ENCODE measurements at regions not wholly inside any gene's neighbourhood (a gene's known extent, or its start where the extent isn't known, plus 50 kb on each side); places are given as distances from the start of the nearest gene placed in this dataset.

DNA sequence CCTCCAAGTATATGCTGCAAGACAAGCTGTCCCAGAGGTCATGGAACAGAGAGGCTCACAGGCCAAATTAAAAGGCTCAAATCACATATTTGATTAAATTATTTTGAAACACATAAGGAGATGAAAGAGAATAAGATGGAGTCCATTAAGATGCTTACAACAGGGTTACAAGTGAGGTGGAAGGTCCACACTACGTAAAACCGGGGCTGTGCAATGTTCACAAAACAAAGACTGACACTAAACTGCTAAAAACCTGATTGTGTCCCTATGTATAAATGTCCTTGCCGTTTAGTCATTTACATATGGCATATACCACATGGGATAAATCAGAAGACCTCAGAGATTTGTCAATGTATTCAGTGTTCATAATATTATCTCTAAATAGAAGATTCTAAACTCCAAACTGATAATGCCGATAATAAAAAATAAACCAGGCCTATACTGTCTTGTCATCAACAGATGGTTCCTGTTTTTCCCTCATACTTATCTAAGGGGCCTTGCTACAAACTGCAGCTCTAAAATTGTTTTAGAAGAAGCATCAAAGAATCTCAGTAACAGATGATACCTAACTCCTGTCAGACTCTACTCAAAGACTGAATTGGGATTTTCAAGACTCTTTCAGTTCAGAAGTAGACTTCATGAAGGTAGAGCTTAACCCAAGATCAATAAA is 51.8 kb upstream of the RIPOR2 start:
- DNase-seq: no peak

- no peak for DNase-seq
These were observed 52.8 kb upstream of the RIPOR2 start for GRCh38 chr6:24988562-24988961.

DNA sequence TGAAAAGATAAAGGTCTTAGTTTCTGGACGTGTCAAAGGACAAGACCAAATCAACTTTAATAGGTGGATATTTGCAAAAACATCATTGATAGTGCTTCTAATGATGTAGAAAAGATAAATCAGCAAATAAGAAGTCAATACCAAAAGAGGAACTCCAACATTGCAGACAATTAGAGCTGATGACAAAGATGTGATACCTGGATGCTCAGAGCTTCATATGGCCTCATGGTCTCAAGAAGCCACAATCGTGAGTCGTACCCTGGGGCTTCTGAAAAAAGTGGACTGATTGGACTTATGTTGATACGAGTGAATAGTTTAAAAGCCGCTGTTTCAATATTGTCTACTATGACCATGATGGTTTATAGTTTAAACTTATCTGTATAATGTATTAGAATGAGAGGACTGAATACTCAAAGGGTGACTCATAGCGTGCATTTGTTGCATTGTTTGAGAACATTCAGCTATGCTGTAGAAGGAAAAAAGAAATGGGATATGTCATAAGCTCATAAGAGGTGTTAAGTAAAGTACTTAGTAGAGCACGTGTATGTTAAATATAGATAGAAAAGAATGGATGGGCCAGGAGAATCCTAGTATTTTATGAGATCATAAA is 54.6 kb upstream of the RIPOR2 start:
- no peak for DNase-seq

- no peak for DNase-seq
These were observed 55.4 kb upstream of the RIPOR2 start for GRCh38 chr6:24990944-24991809.

GRCh38 chr6:24991810-24992467 is 56.2 kb upstream of the RIPOR2 start:
- DNase-seq: peak; percentile 64

GRCh38 chr6:24994812-24995211 is 59.1 kb upstream of the RIPOR2 start:
- DNase-seq: no peak

DNA sequence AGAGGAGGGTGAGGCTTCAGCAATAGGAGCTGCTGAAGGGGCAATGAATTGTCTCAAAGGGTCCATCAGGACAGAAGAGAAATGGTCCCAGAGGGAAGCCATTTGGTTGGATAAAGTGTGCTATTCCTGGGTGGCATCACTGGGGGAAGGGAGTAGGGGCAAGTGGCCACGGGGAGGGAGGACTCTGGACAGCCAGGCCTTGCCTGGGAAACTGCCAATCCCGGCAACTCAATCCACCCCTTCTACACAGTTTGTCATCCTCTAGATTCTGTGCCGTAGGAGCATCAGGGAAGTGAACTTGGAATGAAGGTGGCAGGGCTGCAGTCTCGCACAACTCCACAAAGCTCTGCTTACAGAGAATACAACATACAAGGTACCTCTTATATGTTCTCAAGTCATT is 59.5 kb upstream of the RIPOR2 start:
- DNase-seq: no peak

GRCh38 chr6:24996269-24996836 is 60.6 kb upstream of the RIPOR2 start:
- DNase-seq: no peak

DNA sequence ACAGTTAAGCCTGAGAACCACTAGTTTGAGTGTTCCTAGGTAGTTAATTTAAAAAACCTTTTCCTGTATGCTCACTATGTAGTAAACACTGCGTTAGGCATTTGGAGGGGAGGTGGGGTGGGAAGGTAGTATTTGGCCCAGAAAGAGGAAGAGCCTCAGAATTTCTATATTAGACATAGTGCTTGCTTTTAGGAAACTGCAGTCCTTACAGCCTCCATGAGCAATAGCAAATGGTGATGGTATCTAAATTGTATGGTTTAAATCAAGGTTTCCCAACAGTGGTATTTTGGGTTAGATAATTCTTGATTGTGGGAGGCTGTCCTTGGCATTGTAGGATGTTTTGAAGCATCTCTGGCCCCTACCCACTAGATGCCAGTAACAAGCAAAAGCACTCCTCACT is 61.5 kb upstream of the RIPOR2 start:
- DNase-seq: no peak

GRCh38 chr6:24997905-24998304 is 62.1 kb upstream of the RIPOR2 start:
- DNase-seq: no peak

- no peak for DNase-seq
These were observed 66.7 kb upstream of the RIPOR2 start for GRCh38 chr6:25002326-25003091.

GRCh38 chr6:25004357-25004756 is 68.6 kb upstream of the RIPOR2 start:
- DNase-seq: no peak

- DNase-seq: no peak
These were observed 69.2 kb upstream of the RIPOR2 start for GRCh38 chr6:25005010-25005409.

GRCh38 chr6:25006075-25006474 is 70.3 kb upstream of the RIPOR2 start:
- no peak for DNase-seq

DNA sequence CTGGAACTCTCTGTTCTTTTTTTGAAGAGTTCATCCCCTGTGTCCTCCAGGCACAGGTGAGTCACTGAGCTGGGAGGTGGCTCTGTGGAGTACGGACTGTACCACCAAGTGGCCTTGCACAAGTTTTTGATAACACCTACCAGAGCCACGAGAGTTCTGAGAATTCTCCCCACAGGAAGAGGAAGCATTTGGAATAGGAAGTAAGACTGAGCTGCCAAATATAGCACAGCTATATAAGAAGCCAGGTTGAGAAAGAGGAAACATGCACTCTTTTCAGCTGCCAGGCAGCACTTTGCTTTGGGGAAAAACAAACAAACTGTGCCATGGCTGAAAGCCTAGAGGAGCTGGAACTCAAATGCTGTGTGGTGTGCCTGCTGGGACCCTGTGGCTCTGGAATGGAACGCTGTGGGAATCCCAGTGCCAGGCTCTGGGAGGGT is 70.8 kb upstream of the RIPOR2 start:
- no peak for DNase-seq

- no peak for DNase-seq
These were observed 71.5 kb upstream of the RIPOR2 start for GRCh38 chr6:25007269-25007699.

DNA sequence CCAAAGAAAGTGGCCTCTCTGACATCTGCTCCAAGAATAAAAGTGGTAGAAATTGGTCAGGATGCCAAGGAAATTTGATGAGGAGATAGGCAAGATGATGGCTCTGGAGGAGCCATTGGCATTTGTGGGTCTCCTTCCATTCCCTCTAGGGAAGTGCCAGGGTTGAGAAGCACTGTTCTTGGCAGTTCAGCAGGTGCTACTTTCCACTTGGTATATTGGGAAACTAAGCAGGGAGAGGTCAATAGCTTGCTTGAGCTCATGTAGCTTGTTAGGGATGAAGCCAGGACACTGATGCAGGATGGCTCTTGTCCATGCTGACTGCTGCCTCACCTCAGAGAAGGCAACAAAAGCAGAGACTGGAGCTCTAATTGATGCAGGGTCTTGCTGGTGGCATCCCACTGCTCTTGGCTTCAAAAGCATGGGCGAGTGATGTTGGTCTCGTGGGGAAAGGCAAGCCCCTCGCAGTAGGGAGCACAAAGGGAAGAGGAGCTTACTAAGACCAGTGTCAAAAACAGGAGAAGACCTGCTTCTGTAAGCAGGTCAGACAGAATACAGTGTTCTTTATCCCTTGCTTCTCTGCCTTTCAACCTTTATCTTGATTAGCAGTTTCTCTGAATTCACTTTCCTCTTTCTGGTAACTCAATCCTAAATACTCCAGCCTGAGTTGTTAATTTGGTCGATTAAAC is 73.1 kb upstream of the RIPOR2 start:
- DNase-seq: no peak

- no peak for DNase-seq
These were observed 73.6 kb upstream of the RIPOR2 start for GRCh38 chr6:25009393-25009710.

GRCh38 chr6:25010176-25010575 is 74.4 kb upstream of the RIPOR2 start:
- DNase-seq: no peak

GRCh38 chr6:25010902-25011625 is 75.3 kb upstream of the RIPOR2 start:
- DNase-seq: no peak

DNA sequence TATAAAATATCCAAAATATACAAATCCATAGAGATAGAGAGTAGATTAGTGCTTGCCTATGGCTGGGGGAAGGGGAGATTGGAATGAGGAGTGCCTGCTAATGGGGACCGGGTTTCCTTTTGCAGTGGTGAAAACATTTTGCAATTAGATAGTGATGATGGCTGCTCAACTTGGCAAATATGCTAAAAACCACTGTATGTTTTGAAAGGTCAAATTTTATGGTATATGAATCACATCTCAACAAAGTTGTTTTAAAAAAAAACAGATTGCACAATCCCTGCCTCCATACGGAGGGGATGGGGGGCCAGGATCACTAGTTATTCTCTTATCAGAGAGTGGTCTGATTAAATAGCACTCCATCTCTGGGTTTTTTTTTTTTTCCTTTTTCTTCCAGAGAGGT is 76.9 kb upstream of the RIPOR2 start:
- peak; percentile 43 for DNase-seq
